H1 (cell line): ENCODE measurements at regions not wholly inside any gene's neighbourhood (a gene's known extent, or its start where the extent isn't known, plus 50 kb on each side); places are given as distances from the start of the nearest gene placed in this dataset.

Experiments used
- CTCF ChIA-PET: fragments of 300-600 bp; sonication (Branson Sonifier 250); formaldehyde crosslinking; loops from one replicate; lab custom pipeline; 2021; ENCODE audit not compliant: partially characterized antibody; lab: Charles Lee
- POLR2A ChIA-PET: fragments of 300-600 bp; sonication (Branson Sonifier 250); formaldehyde crosslinking; loops from one replicate; lab custom pipeline; 2021; ENCODE audit warnings: inconsistent platforms; ENCODE audit not compliant: partially characterized antibody; lab: Charles Lee
- DNase-seq, 2 experiments: peaks; one replicate each; pipeline versions ENCODE4 v3.0.0 to v3.0.0-alpha.2; 2010 to 2022; ENCODE audit warnings: low spot score in 2 of 2, low read depth in 1 of 2, mixed read lengths in 1 of 2
- FAIRE-seq: peaks from 2 replicates; lab custom pipeline; 2011; peaks lifted over from hg19 to GRCh38; lab: Jason Lieb, UNC
- H2AFZ ChIP-seq: 2 replicates; pipeline ENCODE4 v1.8.1; 2012; ENCODE audit warnings: low read length, inconsistent platforms
- H2AK5ac ChIP-seq: 2 replicates; pipeline ENCODE4 v1.6.1; 2013; ENCODE audit warnings: low read depth, low read length
- H2BK120ac ChIP-seq: replicated peaks from 2 replicates; pipeline ENCODE3; 2013; ENCODE audit warnings: low read depth, low read length, inconsistent platforms
- H2BK12ac ChIP-seq: 2 replicates; pipeline ENCODE4 v1.6.1; 2013; ENCODE audit warnings: low read depth, low read length
- H2BK15ac ChIP-seq: 2 replicates; pipeline ENCODE4 v1.6.1; 2013; ENCODE audit warnings: low read length
- H2BK20ac ChIP-seq: 2 replicates; pipeline ENCODE4 v1.6.1; 2013; ENCODE audit warnings: low read length
- H2BK5ac ChIP-seq: 2 replicates; pipeline ENCODE4 v1.6.1; 2013; ENCODE audit warnings: low read depth, low read length
- H3K14ac ChIP-seq: 2 replicates; pipeline ENCODE4 v1.6.1; 2013; ENCODE audit warnings: inconsistent platforms; ENCODE audit not compliant: insufficient read length
- H3K18ac ChIP-seq: 2 replicates; pipeline ENCODE4 v1.6.1; 2013; ENCODE audit warnings: low read length; ENCODE audit errors: extremely low read depth
- H3K23ac ChIP-seq: 2 replicates; pipeline ENCODE4 v1.6.1; 2013; ENCODE audit warnings: inconsistent platforms; ENCODE audit not compliant: insufficient read length
- H3K23me2 ChIP-seq: 2 replicates; pipeline ENCODE4 v1.6.1; 2013; ENCODE audit warnings: low read depth, low read length
- H3K27ac ChIP-seq: 2 replicates; pipeline ENCODE4 v1.6.1; 2011; ENCODE audit warnings: low read depth, low read length, inconsistent platforms
- H3K27me3 ChIP-seq, 4 experiments: replicated peaks in 1 of 4; 1 replicate in 1 of 4; 2 replicates in 3 of 4; pipeline versions ENCODE4 v1.6.1 to v1.8.1; 2011 to 2013; ENCODE audit warnings: low read length in 3 of 4, mild to moderate bottlenecking in 3 of 4, inconsistent platforms in 2 of 4, mixed read lengths in 2 of 4, moderate library complexity in 1 of 4; ENCODE audit not compliant: control insufficient read depth in 3 of 4, insufficient read depth in 3 of 4; ENCODE audit errors: extremely low read depth in 1 of 4
- H3K36me3 ChIP-seq, 4 experiments: 2 replicates each; pipeline versions ENCODE4 v1.6.1 to v1.8.1; 2011 to 2013; ENCODE audit warnings: mild to moderate bottlenecking in 4 of 4, low read length in 3 of 4, moderate library complexity in 2 of 4, control low read depth in 1 of 4, inconsistent platforms in 1 of 4; ENCODE audit not compliant: insufficient read depth in 4 of 4, control insufficient read depth in 2 of 4
- H3K4ac ChIP-seq: replicated peaks from 2 replicates; pipeline ENCODE3; 2013; ENCODE audit warnings: low read length, low read depth, mixed read lengths, inconsistent platforms; ENCODE audit not compliant: insufficient read length
- H3K4me1 ChIP-seq, 4 experiments: replicated peaks in 1 of 4; 1 replicate in 1 of 4; 2 replicates in 3 of 4; pipeline versions ENCODE4 v1.6.1 to v1.8.1; 2011 to 2013; ENCODE audit warnings: low read length in 3 of 4, inconsistent platforms in 2 of 4, mixed read lengths in 1 of 4; ENCODE audit not compliant: insufficient read depth in 4 of 4, control insufficient read depth in 3 of 4
- H3K4me2 ChIP-seq, 2 experiments: 2 replicates each; pipeline versions ENCODE4 v1.6.1 to v1.8.1; 2011 to 2013; ENCODE audit warnings: low read depth in 2 of 2, low read length in 2 of 2, control low read depth in 1 of 2, inconsistent platforms in 1 of 2, mild to moderate bottlenecking in 1 of 2; ENCODE audit not compliant: insufficient read depth in 1 of 2
- H3K4me3 ChIP-seq, 4 experiments: fragments of 200-600, 300-600 bp in 1 of 4; sonication (generic), shearing (Covaris generic), sonication (Bioruptor Twin) in 1 of 4; 2 replicates each; pipeline versions ENCODE4 v1.5.1 to v1.8.1; 2011 to 2016; ENCODE audit warnings: low read length in 4 of 4, low read depth in 3 of 4, control low read depth in 2 of 4, inconsistent platforms in 2 of 4, mild to moderate bottlenecking in 2 of 4, mixed read lengths in 1 of 4, moderate library complexity in 1 of 4; ENCODE audit not compliant: insufficient read depth in 2 of 4; ENCODE audit errors: extremely low read depth in 1 of 4
- H3K56ac ChIP-seq: replicated peaks from 2 replicates; pipeline ENCODE3; 2013; ENCODE audit warnings: low read depth, mild to moderate bottlenecking, mixed read lengths, low read length, inconsistent platforms; ENCODE audit not compliant: insufficient read length
- H3K79me1 ChIP-seq: 2 replicates; pipeline ENCODE4 v1.6.1; 2013; ENCODE audit warnings: low read depth, low read length, control low read depth
- H3K79me2 ChIP-seq, 2 experiments: 2 replicates each; pipeline versions ENCODE4 v1.6.1 to v1.8.1; 2012 to 2013; ENCODE audit warnings: low read length in 2 of 2, mild to moderate bottlenecking in 2 of 2, inconsistent platforms in 1 of 2; ENCODE audit not compliant: insufficient read depth in 2 of 2, control insufficient read depth in 1 of 2
- H3K9ac ChIP-seq, 4 experiments: replicated peaks in 1 of 4; 1 replicate in 1 of 4; 2 replicates in 3 of 4; pipeline versions ENCODE4 v1.6.1 to v1.8.1; 2011 to 2013; ENCODE audit warnings: low read depth in 3 of 4, low read length in 3 of 4, control low read depth in 2 of 4, mild to moderate bottlenecking in 2 of 4, moderate library complexity in 2 of 4, inconsistent platforms in 1 of 4; ENCODE audit errors: extremely low read depth in 1 of 4
- H3K9me3 ChIP-seq, 2 experiments: 2 replicates each; pipeline versions ENCODE4 v1.6.1 to v1.8.1; 2012 to 2013; ENCODE audit warnings: mild to moderate bottlenecking in 2 of 2, moderate library complexity in 2 of 2, control low read depth in 1 of 2, inconsistent platforms in 1 of 2, low read depth in 1 of 2, low read length in 1 of 2, mixed read lengths in 1 of 2; ENCODE audit not compliant: insufficient read depth in 2 of 2
- H4K20me1 ChIP-seq, 2 experiments: replicated peaks in 1 of 2; 2 replicates each; pipeline versions ENCODE3 to v1.8.1; 2011 to 2013; ENCODE audit warnings: inconsistent platforms in 2 of 2, low read length in 2 of 2, mild to moderate bottlenecking in 1 of 2; ENCODE audit not compliant: insufficient read depth in 2 of 2, control insufficient read depth in 1 of 2
- H4K5ac ChIP-seq: 2 replicates; pipeline ENCODE4 v1.6.1; 2013; ENCODE audit warnings: low read length, low read depth, mixed read lengths, inconsistent platforms; ENCODE audit not compliant: insufficient read length
- H4K8ac ChIP-seq: 2 replicates; pipeline ENCODE4 v1.8.0; 2013; ENCODE audit warnings: mild to moderate bottlenecking, moderate library complexity, low read length, inconsistent platforms; ENCODE audit not compliant: insufficient read depth; ENCODE audit errors: extremely low read depth
- H4K91ac ChIP-seq: replicated peaks from 2 replicates; pipeline ENCODE3; 2013; ENCODE audit warnings: low read length, mixed read lengths, inconsistent platforms; ENCODE audit not compliant: insufficient read length
- BRCA1 ChIP-seq: IDR thresholded peaks from 2 replicates; pipeline ENCODE4 v1.6.1; 2012; ENCODE audit warnings: low read depth, low read length, improper control_type of control experiment
- CEBPB ChIP-seq: IDR thresholded peaks from 2 replicates; pipeline ENCODE4 v1.6.1; 2012; ENCODE audit warnings: low read depth, low read length
- CREB1 ChIP-seq: IDR thresholded peaks from 2 replicates; pipeline ENCODE4 v1.6.1; 2012; ENCODE audit warnings: inconsistent platforms
- EP300 ChIP-seq, 2 experiments: IDR thresholded peaks; 1 replicate in 1 of 2; 2 replicates in 1 of 2; pipeline ENCODE4 v1.6.1; 2011 to 2012; ENCODE audit warnings: low read depth in 2 of 2, low read length in 2 of 2, mild to moderate bottlenecking in 2 of 2, borderline replicate concordance in 1 of 2, inconsistent platforms in 1 of 2, moderate library complexity in 1 of 2
- EZH2 ChIP-seq: fragments of 200-600 bp; sonication (generic); IDR thresholded peaks from 2 replicates; pipeline ENCODE4 v1.7.1; 2012; ENCODE audit warnings: low read depth, mild to moderate bottlenecking, moderate library complexity, low read length, inconsistent platforms; ENCODE audit not compliant: severe bottlenecking
- GTF2F1 ChIP-seq: IDR thresholded peaks from 2 replicates; pipeline ENCODE4 v1.6.1; 2012; ENCODE audit warnings: low read depth, low read length, improper control_type of control experiment, borderline replicate concordance
- HDAC2 ChIP-seq, 2 experiments: fragments of 300-600 bp in 1 of 2; sonication (generic) in 1 of 2; IDR thresholded peaks; 2 replicates each; pipeline ENCODE4 v1.6.1; 2011 to 2012; ENCODE audit warnings: low read depth in 2 of 2, low read length in 2 of 2, mild to moderate bottlenecking in 2 of 2, moderate library complexity in 2 of 2, borderline replicate concordance in 1 of 2, inconsistent platforms in 1 of 2
- POU5F1 ChIP-seq: IDR thresholded peaks from 2 replicates; pipeline ENCODE4 v1.6.1; 2011; ENCODE audit warnings: low read depth, mild to moderate bottlenecking, low read length, moderate library complexity
- SIN3A ChIP-seq, 2 experiments: IDR thresholded peaks in 1 of 2; conservative IDR thresholded peaks in 1 of 2; 2 replicates each; pipeline ENCODE4 v1.6.1; 2011 to 2012; ENCODE audit warnings: low read length in 2 of 2, improper control_type of control experiment in 1 of 2, low read depth in 1 of 2, mild to moderate bottlenecking in 1 of 2
- SIRT6 ChIP-seq: IDR thresholded peaks from one replicate; pipeline ENCODE4 v1.7.1; 2012; ENCODE audit warnings: low read length, inconsistent platforms
- SUZ12 ChIP-seq: fragments of 200-600 bp; sonication (generic); IDR thresholded peaks from 2 replicates; pipeline ENCODE4 v1.6.1; 2012; ENCODE audit warnings: mild to moderate bottlenecking, inconsistent platforms, low read length, moderate library complexity, mixed read lengths
- TAF1 ChIP-seq: IDR thresholded peaks from 2 replicates; pipeline ENCODE4 v1.6.1; 2011; ENCODE audit warnings: mild to moderate bottlenecking, low read depth, low read length
- TEAD4 ChIP-seq: IDR thresholded peaks from 2 replicates; pipeline ENCODE4 v1.6.1; 2012; ENCODE audit warnings: low read depth, low read length, inconsistent platforms, mixed read lengths
- WGBS, 2 experiments: shearing (Covaris generic) in 1 of 2; methylation state at CpG; one replicate each; pipeline versions ENCODE4 v1.1.6 to v1.1.7; 2013 to 2015; ENCODE audit warnings: low lambda C conversion rate in 2 of 2, mixed read lengths in 2 of 2, inconsistent platforms in 1 of 2, low coverage in 1 of 2, missing lambda C conversion rate in 1 of 2; ENCODE audit not compliant: insufficient replicate concordance in 2 of 2, insufficient coverage in 1 of 2, insufficient read length in 1 of 2; ENCODE audit errors: extremely low coverage in 1 of 2, missing lambda C conversion rate in 1 of 2; 5-methylcytosine and 5-hydroxymethylcytosine counted together

DNA sequence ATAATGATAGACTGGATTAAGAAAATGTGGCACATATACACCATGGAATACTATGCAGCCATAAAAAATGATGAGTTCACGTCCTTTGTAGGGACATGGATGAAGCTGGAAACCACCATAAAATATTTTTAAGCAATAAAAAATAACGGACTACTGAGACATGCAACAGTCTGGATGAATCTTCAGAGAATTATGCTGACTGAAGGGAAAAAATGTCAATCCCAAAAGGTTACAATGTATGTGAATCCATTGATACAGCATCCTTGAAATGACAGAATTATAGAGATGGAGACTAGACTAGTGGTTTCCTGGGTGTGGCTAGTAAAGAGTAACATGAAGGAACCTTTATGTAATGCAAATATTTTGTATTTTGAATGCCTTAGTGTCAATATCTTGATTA is 1808.6 kb upstream of the NUDT12 start:
- no peak overlapping the region for H3K4me2 ChIP-seq
- WGBS, 2 experiments, result 73% methylated on average over 2 of the region's 2 CpGs; no CpG with 5 or more reads in 1 of the 2 experiments
- no peak overlapping the region for H2AFZ ChIP-seq
- no peaks in the 10 kb centered on the region for H3K27me3 ChIP-seq
- H3K18ac ChIP-seq, result no peak overlapping the region
- H2BK5ac ChIP-seq, result no peak overlapping the region
- DNase-seq (no peak), FAIRE-seq (no peak)
- no peaks in the 10 kb centered on the region for H4K20me1 ChIP-seq
- H3K79me1 ChIP-seq, result no peaks in the 10 kb centered on the region
- no peak overlapping the region for H4K91ac ChIP-seq
- no peak overlapping the region for H3K27ac ChIP-seq
- H3K4ac ChIP-seq, result no peak overlapping the region
- H2BK12ac ChIP-seq, result no peak overlapping the region
- POLR2A ChIA-PET, result no interaction called here
- no peaks in the 10 kb centered on the region for H3K23me2 ChIP-seq
- no peak overlapping the region for H3K9ac ChIP-seq
- CTCF ChIA-PET, result interaction anchor here (0.6 kb wide), 1 partner anchor 1483 kb away, joined by 4 read pairs; no protein-coding TSS in a partner anchor
- no peaks in the 10 kb centered on the region for H3K4me1 ChIP-seq
- H2BK15ac ChIP-seq, result no peak overlapping the region
- no peak overlapping the region for H3K14ac ChIP-seq
- H3K56ac ChIP-seq, result no peak overlapping the region
- H4K8ac ChIP-seq, result no peak overlapping the region
- H2BK20ac ChIP-seq, result no peak overlapping the region
- no peaks in the 10 kb centered on the region for H3K36me3 ChIP-seq
- no peak overlapping the region for H2AK5ac ChIP-seq
- H3K9me3 ChIP-seq, result no peaks in the 10 kb centered on the region
- H3K4me3 ChIP-seq, result no peak overlapping the region
- H2BK120ac ChIP-seq, result no peak overlapping the region
- no peak overlapping the region for H4K5ac ChIP-seq
- no peaks in the 10 kb centered on the region for H3K79me2 ChIP-seq
- no peak overlapping the region for H3K23ac ChIP-seq
- no peak for TF ChIP-seq TAF1
- no peak for TF ChIP-seq SIRT6
- no peak for TF ChIP-seq CREB1
- no peak for TF ChIP-seq HDAC2 (IDR thresholded peaks at IDR 0.05; ENCODE audit: borderline replicate concordance in 1 of 2, low read depth in 2 of 2, low read length in 2 of 2)
- TF ChIP-seq TEAD4, result no peak
- no peak for TF ChIP-seq SIN3A (conservative IDR thresholded peaks at IDR 0.05 in 1 of 2, IDR thresholded peaks at IDR 0.05 in 1 of 2; ENCODE audit: low read depth in 1 of 2, low read length in 2 of 2)
- no peak for TF ChIP-seq EP300 (IDR thresholded peaks at IDR 0.05; ENCODE audit: borderline replicate concordance in 1 of 2, low read depth in 2 of 2, low read length in 2 of 2)
- no peak for TF ChIP-seq GTF2F1
- no peak for TF ChIP-seq EZH2
- TF ChIP-seq SUZ12, result no peak
- no peak for TF ChIP-seq POU5F1
- TF ChIP-seq BRCA1, result no peak
- TF ChIP-seq CEBPB, result no peak
